GM19239 (cell line): ENCODE measurements at regions not wholly inside any gene's neighbourhood (a gene's known extent, or its start where the extent isn't known, plus 50 kb on each side); places are given as distances from the start of the nearest gene placed in this dataset.

Experiments
- DNase-seq: peaks from one replicate; pipeline ENCODE4 v3.0.0; 2011; ENCODE audit warnings: low spot score; ENCODE audit not compliant: insufficient read length
- FAIRE-seq: peaks from 2 replicates; lab custom pipeline; 2011; peaks lifted over from hg19 to GRCh38; lab: Jason Lieb, UNC

DNA sequence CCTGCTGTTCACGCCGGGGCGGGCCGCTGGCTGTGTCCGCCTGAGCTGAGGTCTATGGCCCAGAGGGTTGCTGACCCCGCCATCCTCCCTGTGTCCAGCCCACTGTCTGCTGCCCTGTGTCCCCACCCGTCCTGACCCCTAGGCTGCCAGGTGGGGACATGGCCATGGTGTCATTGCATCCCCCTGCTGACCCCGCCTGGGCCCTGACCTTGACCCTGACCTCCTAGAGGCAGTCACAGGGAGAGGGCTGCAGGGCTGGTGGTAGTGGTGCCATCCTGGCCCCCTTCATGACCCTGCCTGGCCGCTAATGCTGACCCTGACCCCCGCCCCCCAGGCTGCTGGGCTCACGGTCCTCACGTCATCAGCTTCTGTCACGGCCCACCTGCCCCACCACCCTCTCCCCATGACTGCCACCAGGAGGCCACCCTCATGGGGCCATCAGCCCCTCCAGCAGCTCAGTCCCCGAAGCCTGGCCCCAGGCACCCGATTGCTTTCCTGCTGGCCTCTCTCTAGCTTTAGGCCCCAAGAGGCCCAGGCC, 285.9 kb downstream of the BRD1 start:
- FAIRE-seq (no peak), DNase-seq (no peak)

DNA sequence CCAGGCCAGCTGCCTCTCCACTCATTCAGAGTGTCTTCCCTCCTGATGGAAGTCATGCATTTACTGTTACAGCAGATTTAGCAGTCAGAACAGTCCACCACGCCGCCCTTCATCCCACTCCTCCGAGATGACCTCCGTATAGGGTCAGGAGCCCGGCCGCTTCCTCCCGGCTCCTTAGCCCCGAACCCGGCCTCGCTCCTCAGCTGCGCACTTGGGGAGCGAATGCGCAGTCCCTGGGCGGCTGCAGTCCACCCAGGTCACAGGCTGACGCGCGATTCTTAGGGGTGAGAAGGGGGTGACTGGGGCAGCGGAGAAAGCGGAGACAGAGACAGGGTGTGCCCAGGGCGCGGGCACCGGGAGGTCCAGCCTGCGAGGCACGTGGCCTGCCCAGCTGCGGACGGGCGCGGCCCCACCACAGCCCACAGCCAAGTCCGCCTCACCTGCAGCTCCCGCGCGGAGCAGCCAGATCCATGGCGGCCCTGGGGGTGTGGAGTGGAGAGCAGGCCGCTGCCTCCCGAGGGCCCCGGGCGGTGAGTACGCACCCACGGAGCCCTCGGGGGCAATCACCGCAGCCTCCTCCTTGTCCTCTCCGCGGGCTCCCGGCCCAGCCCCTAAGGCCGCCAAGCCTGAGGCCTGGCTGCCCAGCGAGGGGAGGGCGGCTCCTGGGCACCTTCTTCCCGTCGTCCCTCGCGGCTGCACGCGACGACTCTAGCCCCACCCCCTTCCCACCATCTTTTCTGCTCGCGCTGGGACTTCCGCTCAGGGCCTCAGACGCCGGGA, 286.6 kb downstream of the BRD1 start:
- DNase-seq = no peak
- no peak for FAIRE-seq

DNA sequence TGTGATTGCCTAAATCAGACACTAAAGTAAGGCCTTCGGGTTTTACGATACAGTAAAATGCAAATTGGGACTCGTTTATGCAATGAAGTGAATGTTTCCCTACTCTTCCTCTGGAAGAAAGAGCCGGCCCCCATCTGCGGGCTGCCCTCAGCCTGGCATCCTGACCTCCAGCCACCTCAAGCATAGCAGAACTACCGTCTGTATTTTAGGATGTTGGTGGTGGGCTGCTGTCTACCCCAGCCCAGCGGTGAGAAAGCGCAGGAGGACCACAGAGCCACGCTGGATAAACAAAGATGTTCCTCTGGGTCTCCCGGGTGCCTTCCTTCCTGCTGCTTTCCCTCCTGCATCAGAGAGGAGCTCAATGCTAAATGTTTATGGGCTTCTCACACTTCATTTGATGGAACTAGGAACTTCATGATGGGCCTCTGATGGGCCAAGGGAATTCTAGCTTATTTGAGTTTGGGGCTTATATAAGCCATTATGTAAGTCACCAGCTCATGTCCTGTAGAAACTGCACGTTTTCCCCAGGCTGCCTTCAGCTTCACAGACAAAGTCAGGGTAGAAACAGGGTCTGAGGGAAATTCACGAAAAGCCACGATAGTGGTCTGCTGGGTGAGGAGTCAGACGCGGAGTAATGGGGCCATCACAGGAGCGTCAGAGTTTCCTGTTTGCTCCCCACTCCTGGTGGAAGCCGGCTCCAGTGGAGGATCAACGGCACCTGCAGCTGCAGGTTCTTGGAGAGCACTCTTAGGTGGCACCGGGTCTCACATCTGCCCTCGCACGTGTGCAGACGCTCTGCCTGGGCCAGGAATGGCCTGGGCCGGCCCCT, 287.4 kb downstream of the BRD1 start:
- FAIRE-seq = no peak

DNA sequence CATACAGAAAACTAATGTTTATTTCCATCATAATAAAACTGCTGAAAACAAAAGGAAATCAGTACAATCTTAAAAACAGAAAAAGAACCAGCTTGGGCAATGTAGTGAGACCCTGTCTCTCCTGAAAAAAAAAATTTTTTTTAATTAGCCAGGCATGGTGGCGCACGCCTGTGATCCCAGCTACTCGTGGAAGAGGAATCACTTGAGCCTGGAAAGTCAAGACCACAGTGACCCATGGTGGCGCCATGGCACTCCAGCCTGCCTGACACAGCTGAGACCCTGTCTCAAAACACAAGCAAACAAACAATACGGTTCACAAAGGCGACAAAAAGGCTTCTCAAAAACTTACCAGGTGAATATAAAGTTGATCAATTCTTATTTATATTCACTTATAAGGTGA, 289.7 kb downstream of the BRD1 start:
- DNase-seq (no peak), FAIRE-seq (no peak)

More for the DNA sequence above, 287.4 kb downstream of the BRD1 start:
- no peak for DNase-seq

DNA sequence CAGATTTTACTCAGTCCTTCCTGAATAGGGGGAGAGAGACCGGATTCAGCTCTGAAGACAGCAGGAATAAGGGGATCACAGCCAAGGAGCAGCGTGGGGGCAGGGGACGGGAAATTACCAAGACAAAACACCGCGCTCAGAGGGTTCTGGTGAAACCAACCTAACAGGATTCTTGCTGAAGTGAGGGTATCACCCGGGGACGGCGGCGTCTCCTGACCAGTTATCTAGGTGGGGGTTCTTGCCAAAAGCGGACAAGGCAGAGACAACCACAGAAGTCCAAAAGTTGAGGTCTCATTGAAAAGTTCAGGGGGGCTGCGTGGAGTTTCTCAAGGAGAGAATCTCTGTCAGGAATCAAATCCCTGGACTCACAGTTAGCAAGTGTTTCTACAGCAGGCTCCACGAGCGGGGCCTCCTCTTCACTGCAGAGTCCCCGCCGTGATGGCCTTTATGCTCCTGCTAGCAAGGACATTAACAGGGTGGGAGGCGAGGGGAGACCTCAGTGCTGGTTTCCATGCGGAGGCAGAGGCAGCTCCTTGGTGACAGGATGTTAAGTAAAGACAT, 291.0 kb downstream of the BRD1 start:
- no peak for DNase-seq
- no peak for FAIRE-seq

DNA sequence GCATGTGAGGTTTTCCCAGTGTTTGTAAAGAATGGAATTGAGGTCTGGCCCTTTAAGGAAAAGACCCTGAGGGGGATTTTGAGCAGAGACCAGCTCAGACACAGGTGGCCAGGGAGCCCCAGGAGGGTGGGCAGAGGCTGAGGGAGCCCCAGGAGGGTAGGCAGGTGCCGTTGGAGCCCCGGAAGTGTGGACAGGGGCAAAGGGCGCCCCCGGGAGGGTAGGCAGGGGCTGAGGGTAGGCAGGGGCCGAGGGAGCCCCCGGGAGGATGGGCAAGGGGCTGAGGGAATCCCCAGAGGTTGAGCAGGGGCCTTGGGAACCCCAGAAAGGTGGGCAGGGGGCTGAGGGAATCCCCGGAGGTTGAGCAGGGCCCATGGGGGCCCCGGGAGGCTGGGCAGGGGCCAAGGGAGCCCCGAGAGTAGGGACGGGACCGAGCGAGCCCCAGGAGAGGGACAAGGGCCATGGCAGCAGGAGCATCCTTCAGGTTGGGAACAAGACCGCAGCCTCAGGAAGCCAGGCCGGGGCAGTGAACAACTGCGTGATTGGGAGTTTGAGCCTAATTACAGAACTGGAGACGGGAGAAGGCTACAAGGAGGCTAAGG, 292.0 kb downstream of the BRD1 start:
- FAIRE-seq (no peak), DNase-seq (no peak)

DNA sequence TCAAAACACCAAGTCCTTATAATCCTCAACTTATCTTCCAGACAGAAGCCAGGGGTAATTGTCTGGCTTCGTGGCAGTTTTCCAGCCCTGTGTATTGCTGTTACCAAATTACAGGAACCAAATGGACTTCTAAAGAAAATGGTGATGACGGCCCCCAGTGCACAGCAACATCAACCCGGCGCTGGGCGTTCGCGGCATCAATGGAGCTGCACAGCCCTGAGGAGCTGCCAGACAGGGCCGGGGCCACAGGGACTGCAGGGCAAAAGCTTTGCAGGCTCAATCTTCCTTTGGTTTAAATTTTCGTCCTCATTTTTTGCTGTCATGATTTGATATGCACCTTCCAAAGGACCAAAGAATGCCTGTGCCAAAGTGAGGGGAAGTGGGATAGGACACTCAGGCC, 292.5 kb downstream of the BRD1 start:
- DNase-seq = no peak
- FAIRE-seq = no peak

DNA sequence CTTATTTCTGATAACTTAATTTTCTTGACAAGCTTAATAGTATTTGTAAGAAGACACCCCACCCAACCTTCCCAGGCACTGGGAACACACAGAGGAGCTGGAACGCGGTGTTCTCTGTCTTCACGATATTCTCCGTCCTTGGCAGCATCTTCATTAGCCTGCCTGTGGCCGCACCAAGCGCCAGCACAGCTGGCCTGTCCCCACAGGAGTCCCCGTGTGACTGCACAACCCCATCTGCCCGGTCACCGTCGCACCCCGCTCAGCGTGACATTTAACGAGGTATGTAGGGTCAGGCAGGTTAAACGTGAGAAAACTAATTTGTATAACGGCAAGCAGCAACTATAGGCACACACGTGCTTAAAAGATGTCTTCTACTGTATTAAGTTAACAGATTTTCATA, 293.3 kb downstream of the BRD1 start:
- no peak for DNase-seq
- no peak for FAIRE-seq

DNA sequence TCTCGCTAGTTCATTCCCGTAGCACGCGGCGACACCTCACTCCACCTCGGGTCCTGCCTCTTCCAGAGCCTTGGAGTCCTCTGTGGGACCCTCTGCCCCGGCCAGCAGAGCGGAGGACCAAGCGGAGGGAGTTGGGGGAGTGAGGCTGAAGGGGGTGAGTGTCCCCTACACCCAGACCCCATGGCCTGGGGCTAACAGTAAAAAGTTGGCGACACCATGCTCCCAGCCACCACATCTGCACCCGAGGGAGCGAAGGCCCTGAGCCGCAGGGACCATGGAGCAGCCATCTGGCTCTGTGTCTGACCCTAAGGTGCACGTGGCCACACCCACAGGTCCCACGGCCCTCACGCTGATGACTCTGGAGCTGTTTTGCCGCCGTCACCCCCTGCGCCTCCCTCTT, 293.8 kb downstream of the BRD1 start:
- FAIRE-seq (no peak), DNase-seq (no peak)

DNA sequence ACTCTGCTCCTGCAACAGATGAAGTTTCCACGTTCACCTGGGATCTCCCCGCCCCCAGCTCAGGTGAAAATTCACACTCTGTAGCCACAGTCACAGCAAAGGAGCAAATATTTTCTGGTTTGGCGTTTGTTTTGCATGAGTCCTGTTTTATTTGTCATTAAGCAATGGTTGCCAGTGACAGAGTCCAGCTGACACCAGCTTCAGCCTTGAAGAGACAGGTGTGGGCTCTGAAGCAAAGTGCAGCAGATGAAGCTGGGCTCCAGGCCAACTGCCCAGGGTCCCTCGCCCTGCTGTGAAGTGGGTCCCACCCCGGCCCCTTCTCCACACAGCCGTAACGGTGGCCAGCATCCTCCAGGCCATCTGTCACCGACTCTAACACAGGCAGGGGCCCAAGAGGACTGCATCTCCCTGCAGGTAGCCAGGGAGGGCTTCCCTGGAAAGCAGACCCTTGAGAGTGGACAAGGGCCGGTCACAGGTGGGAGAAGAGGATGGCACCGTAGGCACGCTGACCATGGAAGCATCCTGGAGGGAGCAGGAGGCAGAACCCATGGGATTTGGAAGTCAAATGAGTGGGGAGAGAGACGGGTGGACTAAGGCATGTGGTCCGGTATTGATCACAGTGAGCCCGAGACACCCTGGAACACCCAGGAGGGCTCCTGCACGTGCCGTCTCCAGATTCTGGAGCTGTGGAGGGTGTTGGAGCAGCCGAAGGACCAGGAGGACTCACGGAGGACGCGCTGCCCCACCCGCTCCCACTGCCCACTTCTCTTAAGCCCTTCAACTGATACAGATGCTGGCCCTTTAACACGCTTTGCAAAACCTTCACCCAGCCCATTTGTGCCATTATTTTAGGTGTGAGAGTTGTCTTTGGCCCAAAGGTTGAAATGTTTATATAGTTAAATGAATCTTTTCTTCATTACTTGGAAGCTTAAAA, 294.5 kb downstream of the BRD1 start:
- FAIRE-seq (no peak), DNase-seq (no peak)

DNA sequence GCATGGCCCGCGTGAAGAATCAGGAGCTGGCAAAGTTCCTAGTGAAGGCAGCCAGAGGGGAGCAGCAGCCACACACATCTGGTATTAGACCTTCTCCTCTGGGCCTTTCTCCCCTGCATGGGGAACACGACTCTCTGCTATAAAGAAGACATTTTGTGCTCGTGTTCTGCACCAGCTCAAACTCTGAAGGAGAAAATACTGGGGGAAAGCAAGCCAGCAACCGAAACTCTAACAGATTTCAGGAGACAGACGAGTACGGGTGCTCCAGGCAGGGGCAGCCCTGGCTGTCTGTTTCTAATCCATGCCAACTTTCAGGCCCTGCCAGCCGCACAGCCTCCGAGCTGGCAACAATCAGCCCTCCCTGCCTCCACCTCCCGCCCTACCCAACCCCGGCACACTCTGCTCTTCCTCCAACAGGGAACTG, 296.3 kb downstream of the BRD1 start:
- no peak for FAIRE-seq

DNA sequence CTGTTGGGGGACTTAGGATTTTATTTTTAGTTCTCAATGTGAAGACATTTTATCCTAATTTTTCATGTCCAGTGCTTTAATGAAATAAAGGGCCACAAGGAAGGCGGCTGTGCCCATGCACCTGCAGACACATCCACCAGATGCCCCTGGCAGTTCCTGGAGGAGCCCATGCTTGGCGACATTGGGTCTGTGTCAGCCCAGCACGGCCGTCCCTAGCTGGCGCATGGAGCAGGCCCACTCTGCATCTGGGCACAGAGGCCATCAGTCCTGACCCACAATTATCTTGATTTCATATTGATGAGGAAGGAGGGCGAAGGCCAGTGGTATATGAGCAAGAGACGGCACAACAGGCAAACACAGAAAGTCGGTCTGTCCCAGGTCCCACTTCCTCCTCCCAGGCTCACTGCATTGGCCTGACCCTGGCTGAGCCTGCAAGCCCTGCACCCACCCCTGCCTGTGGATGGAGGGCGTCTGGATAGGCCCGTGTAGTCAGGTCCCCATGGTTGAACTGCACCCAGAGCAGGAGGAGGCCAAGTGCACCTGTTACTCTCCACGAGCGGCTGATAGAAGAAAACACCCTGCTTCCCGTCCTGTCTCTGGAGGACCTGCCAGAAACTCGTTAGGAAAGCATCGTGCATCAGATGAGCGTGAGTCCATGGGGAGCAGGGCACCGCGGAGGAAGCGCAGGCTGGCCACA, 296.9 kb downstream of the BRD1 start:
- no peak for DNase-seq
- no peak for FAIRE-seq

More for the DNA sequence above, 296.3 kb downstream of the BRD1 start:
- DNase-seq = no peak

DNA sequence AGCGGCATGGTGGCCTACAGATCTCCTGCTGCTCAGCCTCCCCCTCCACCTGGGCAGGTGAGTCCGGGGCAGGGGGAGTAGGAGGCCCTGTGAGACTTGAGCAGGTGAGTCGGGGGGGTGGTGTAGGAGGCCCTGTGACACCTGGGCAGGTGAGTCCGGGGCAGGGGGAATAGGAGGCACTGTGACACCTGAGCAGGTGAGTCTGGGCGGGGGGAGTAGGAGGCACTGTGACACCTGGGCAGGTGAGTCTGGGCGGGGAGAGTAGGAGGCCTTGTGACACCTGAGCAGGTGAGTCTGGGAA, 299.3 kb downstream of the BRD1 start:
- FAIRE-seq (no peak), DNase-seq (no peak)

DNA sequence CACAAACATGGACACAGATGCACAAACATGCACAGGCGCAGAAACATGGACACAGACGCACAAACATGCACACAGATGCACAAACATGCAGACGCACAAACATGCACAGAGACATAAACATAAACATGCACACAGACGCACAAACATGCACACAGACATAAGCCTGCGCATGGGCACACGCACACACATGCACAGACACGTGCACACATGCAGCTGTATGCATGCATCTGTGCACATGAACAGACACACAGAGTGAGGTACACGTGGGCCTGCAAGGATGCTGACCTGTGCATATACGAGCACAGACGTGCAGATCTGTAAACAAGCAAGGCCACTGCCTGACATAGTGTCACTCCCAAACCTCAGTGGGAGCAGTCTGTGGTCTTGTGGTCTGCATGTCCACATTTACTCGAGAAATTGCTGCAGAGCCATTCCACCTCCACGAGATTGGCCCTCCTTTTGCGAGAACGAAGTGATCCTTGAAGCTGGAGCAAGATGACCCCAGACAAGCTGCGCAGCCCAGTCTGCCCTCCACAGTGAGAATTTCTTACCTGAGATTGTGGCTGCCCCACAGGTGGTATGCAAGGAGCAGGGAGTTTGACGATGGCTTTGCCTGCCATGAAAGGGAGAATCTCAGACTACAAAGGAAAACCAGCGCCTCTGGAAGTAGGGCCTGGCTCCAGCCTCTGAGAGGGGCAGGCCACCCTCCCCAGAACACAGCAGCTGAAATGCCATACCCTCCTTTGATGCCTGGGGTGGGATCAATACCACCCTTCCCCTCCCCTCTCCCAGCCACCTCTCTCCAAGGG, 299.9 kb downstream of the BRD1 start:
- FAIRE-seq = no peak
- no peak for DNase-seq

DNA sequence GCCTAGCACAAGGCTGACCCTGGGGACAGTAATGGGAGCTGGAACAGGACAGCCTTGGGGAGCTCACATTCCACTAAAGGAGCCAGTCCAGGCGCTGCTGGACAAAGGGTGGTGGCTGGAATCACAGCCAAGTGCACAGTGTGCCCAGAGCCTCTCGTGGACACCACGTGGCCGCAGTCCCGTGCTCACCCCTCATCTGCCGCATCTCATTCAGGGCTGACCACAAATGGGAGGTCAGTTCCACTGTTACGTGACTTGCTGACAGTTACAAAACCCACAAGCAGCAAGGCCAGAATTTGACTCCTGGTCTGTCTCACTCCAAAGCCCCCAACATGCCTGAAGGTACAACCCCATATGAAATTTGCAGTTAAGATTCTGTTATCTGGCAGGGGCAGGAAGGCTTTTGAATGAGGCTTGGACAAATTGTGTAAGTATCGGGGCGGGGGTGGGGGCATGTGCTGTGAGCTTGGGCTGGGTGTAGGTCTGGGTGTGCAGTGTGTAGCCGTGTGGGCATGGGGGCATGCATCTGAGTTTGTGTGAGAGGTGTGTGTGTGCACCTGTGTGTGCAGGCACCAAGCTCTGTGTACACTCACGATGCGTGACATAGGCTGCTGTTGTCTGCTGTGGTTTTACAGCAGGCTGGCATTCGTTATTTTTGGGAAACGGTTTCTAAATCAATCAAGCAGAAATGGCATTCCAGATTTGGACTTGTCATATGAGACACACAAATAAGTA, 301.7 kb downstream of the BRD1 start:
- DNase-seq (no peak), FAIRE-seq (no peak)

DNA sequence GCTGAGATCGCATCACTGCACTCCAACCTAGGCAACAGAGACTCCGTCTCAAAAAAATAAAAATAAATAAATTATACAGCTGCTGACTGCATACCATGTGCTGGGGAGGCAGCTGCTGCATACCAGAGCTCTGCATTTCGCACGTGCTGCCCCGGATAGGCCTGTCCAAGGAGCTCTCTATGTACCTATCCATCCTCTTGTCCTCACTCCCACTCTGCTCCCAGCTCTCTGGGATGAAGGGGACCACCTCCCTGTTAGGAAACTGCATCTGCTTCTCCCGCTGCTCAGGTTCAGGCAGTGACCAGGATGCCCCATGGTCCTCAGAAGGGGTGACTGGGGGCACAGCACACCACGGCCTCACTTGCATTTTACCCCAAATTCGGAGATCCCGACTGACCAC, 302.3 kb downstream of the BRD1 start:
- DNase-seq (no peak), FAIRE-seq (no peak)

DNA sequence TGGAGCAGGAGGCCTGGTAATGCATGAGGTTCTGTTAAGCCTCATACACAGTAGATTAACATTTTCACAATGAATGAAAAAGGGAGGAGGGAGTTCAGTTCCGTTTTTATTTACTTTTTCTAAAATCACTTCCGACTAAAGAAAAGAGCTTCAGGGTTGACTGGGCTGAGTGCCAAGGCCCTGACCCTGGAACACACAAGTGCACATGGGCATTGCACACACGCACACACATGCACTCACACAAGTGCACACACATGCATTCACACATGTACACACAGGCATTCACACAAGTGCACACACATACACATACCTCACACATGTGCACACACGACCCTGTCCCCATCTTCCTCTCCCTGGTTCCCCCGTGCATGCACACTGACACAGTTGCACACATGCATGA, 303.3 kb downstream of the BRD1 start:
- no peak for FAIRE-seq

More for the DNA sequence above, 303.3 kb downstream of the BRD1 start:
- DNase-seq = no peak
